ENCODE measurements at regions not wholly inside any gene's neighbourhood (a gene's known extent, or its start where the extent isn't known, plus 50 kb on each side); places are given as distances from the start of the nearest gene placed in this dataset.

DNA sequence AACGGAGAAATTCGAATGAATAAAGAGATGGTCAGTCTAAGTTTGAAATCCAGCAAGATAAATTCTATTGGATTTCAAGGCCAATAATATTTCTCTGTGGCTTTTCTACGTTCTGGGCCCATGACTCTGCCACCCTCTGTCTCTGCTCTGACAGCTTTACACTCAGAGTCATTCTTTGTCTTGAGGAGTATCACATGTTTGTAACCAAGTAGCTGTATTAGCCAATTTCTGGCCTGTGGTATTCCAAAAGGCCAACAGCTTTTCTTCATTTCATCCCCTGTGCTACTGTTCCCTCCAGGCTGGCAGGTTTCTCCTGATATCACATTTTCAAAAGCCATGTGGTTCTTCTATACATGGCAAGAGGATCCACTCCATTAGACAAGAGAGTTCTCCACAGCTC lies 324.1 kb upstream of the CNTN4 start:
- no peak for DNase-seq (ENCODE audit: extremely low read depth in 1 of 11, low read depth in 9 of 11, low spot score in 4 of 11)

DNA sequence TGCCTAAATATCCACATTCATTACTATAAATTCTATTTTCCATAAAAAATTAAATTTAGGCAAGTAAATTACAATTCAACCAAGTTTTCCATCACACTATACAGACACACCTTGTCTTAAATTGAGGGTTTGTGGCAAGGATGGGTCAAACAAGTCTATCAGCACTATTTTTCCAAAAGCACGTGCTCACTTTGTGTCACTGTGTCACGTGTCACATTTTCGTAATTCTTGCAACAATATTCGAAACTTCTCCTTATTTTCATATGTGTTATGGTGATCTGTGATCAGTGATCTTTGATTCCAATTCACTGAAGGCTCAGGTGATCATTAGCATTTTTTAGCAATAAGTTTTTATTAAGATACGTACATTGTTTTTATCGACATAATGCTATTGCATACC lies 323.3 kb upstream of the CNTN4 start:
- no peak for DNase-seq (ENCODE audit: extremely low read depth in 1 of 11, low read depth in 9 of 11, low spot score in 4 of 11)

- DNase-seq (ENCODE audit: extremely low read depth in 1 of 11, low read depth in 9 of 11, low spot score in 4 of 11), result no peak
These were observed 314.7 kb upstream of the CNTN4 start for GRCh38 chr3:1783995-1784394.

DNA sequence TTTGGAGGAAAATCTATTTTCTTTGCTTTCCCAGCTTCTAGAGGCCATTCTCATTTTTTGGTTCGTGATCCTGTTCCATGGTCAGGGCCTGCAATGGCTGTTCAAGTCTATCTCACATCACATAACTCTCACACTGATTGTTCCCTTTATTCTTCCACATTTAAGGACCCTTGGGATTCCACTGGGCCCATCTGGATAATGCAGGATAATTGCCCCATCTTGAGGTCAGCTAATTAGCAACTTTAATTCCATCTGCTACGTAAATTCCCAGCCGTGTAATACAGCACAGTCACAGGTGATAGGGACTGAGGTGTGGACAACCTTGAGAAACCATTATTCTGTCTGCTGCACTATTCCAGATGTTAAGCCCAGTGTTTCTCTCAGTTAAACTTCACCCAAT lies 311.6 kb upstream of the CNTN4 start:
- DNase-seq (ENCODE audit: extremely low read depth in 1 of 11, low read depth in 9 of 11, low spot score in 4 of 11), result no peak

DNA sequence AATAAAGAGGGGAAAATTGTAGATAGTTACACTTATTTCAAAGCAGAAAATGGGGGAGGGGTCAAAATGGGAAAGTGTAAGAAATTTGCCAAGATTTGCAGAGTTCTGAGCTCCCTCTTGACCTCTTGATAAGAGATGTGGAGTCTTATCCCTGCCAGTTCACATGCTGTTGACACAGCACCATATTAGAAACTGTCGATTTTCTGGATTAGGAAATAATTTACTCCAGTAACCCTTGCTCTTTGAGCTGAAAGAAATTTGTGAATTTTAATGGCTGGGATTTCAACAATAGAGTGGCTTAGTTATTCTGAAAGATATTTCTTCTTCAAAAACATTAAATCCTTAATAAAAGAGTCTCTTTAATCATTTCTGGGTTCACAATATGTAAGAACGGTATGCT lies 306.2 kb upstream of the CNTN4 start:
- no peak for DNase-seq (ENCODE audit: extremely low read depth in 1 of 11, low read depth in 9 of 11, low spot score in 4 of 11)

DNA sequence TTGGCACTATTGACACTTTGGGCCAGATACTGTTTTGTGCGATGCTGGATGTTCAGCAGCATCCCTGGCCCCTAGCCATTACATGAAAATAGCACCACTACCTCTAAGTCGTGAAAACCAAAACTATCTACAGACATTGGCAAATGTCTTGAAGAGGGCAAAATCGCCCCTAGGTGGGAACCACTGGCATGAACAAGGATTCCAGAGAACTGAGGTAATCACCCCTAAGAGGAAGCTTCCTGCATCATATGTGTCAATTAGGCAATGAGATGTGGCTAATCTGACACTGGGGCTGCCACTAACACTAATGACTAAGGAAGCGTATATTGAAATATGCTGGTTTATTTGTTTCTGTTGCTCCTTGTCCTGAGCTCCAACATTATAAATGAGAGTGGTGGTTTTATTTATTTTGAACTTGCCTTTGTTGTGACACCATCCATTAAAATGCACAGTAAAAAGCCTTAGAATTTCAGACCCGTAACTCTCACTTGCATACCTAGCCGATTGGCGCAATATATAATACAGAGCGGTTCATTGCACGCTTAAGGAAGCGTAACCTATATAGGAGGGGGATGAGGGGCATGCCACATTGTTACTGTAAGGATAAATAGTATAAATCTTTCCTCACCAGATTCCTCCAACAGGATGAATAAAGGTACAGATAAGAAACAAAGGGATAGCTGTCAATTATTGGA lies 299.8 kb upstream of the CNTN4 start:
- DNase-seq (ENCODE audit: extremely low read depth in 1 of 11, low read depth in 9 of 11, low spot score in 4 of 11), result peak in 8 of 11 donors; percentile 9 to 38 (median 23)

DNA sequence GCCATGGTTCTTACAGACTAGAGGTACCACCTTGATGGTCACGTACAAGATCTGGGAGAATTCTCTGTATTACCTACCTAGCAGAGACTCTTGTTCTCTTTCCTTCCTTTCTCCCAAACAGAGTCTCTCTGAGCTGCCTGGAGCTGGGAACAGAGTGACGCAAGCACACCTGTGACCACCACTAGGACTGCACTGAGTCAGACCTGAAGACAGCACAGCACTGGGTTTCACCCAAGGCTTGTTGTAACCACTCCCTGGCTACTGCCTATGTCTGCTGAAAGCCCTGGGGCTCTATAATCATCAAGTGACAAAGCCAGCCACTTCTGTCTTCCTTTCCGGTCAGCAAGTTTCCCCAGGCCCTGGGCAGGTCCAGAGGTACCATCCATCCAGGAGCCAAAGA lies 293.3 kb upstream of the CNTN4 start:
- DNase-seq (ENCODE audit: extremely low read depth in 1 of 11, low read depth in 9 of 11, low spot score in 4 of 11), result no peak

GRCh38 chr3:1808590-1808989 lies 290.1 kb upstream of the CNTN4 start:
- DNase-seq (ENCODE audit: extremely low read depth in 1 of 11, low read depth in 9 of 11, low spot score in 4 of 11), result no peak

DNA sequence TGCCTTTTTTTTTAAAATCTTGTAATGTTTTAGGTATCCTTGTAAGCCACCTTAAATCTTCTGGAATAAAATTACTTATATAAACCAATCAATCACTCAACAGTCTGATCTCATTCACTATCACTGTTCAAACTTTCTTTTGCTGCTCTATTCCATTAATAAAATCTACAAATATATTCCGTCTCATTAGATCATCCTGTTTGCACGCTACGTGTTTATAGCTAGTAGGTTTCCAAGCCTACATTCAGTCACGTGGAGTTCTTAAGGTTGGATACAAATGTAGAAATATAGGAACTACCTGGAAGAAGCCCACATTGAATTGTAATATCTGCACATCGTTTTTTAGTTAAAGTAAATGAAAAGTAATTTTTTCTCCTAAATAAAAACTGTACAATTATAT lies 274.8 kb upstream of the CNTN4 start:
- DNase-seq (ENCODE audit: extremely low read depth in 1 of 11, low read depth in 9 of 11, low spot score in 4 of 11), result no peak

- DNase-seq (ENCODE audit: extremely low read depth in 1 of 11, low read depth in 9 of 11, low spot score in 4 of 11), result no peak
These were observed 274.3 kb upstream of the CNTN4 start for GRCh38 chr3:1824359-1824758.

GRCh38 chr3:1828519-1828918 lies 270.1 kb upstream of the CNTN4 start:
- DNase-seq (ENCODE audit: extremely low read depth in 1 of 11, low read depth in 9 of 11, low spot score in 4 of 11), result no peak

- DNase-seq (ENCODE audit: extremely low read depth in 1 of 11, low read depth in 9 of 11, low spot score in 4 of 11), result no peak
These were observed 267.8 kb upstream of the CNTN4 start for GRCh38 chr3:1830851-1831250.

- DNase-seq (ENCODE audit: extremely low read depth in 1 of 11, low read depth in 9 of 11, low spot score in 4 of 11), result no peak
These were observed 266.3 kb upstream of the CNTN4 start for GRCh38 chr3:1832395-1832794.

DNA sequence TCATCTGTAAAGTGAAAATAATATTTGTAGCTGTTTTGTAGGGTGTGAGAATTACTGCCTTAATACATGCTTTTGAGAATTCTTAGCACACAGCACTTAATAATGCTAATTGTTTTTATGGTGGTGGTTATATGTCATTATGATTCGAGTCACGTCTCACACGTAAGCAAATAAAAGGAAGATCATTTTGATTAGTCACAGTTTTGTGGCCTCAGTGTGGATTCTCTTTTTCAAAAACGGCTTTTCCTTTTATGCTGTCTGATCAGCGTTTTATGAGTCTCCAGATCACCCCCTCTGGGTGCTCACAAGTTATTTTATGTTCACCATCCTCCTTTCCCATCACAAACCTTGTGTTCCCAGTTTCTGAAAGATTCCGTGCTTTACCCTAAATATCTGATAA lies 255.6 kb upstream of the CNTN4 start:
- no peak for DNase-seq (ENCODE audit: extremely low read depth in 1 of 11, low read depth in 9 of 11, low spot score in 4 of 11)

DNA sequence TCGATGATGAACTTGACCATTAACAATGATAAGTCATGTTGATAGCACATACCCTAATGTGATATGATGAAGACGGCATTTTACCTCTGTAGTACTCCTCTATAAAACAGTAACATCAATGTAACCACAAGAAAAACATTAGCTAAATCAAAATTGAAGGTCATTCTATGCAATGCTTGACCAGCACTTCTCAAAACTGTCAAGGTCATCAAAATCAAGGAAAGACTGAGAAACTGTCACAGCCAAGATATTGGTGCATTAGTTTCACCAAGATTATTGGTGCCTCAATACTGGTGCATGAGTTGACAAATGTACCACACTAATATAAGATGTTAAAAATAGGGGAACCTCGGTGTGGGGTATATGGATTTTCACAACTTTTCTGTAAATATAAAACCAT lies 251.1 kb upstream of the CNTN4 start:
- no peak for DNase-seq (ENCODE audit: extremely low read depth in 1 of 11, low read depth in 9 of 11, low spot score in 4 of 11)

GRCh38 chr3:1848935-1849334 lies 249.7 kb upstream of the CNTN4 start:
- no peak for DNase-seq (ENCODE audit: extremely low read depth in 1 of 11, low read depth in 9 of 11, low spot score in 4 of 11)

- no peak for DNase-seq (ENCODE audit: extremely low read depth in 1 of 11, low read depth in 9 of 11, low spot score in 4 of 11)
These were observed 245.7 kb upstream of the CNTN4 start for GRCh38 chr3:1852950-1853349.

DNA sequence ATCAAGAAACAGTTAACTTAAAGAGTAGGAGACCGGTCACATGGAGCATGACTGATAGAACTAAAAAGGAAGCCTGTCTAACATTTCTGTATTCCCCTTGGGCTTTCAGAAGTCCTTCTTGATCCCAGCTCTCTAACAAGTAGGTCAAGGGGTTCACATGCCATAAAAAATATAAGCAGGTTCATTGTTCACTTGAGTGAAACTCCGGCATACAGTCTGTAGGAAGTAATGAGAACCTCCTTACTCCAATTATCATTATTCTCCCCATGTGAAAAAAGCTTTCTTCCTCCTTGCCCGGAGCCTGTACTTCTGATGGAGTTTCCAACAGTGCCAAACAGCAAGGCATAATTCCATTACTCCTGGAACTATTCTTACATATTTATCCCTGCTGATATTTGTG lies 242.8 kb upstream of the CNTN4 start:
- no peak for DNase-seq (ENCODE audit: extremely low read depth in 1 of 11, low read depth in 9 of 11, low spot score in 4 of 11)

DNA sequence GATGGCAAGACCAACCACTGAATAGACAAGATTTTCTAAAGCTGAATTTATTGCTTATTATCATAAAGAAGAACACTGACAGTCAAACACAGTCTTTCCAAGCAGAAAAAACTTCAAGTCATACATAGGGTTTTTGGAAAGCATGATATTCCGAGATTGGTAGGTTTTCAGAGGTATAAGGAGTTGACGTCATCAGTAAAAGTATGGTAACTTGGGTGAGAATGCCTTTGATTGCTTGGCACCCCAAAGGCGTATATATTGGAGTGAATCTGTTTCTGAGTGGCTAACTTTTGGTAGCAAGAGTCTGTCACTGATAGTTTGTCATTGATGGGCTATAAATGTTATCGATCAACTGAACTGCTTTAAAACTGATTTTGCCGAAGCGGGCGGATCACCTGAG lies 227.9 kb upstream of the CNTN4 start:
- no peak for DNase-seq (ENCODE audit: extremely low read depth in 1 of 11, low read depth in 9 of 11, low spot score in 4 of 11)

- peak in 2 of 11 donors; percentile 4 to 15 for DNase-seq (ENCODE audit: extremely low read depth in 1 of 11, low read depth in 9 of 11, low spot score in 4 of 11)
These were observed 215.1 kb upstream of the CNTN4 start for GRCh38 chr3:1883534-1883933.

DNA sequence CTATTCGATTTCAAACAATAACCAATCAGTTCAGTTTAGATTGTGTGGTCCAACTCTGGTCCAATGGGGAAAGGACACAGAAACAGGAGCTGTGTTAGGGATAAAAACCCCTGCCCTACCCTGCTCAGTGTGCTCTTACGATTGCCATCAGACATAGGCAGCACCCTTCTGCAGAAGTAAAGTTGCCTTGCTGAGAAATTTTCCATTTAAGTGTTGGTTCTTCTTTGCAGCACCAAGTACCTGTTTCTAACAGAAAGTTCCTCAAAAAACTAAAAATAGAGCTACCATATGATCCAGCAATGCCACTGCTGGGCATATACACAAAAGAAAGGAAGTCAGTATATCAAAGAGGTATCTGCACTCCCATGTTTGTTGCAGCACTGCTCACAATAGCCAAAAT lies 206.2 kb upstream of the CNTN4 start:
- no peak for DNase-seq (ENCODE audit: extremely low read depth in 1 of 11, low read depth in 9 of 11, low spot score in 4 of 11)

DNA sequence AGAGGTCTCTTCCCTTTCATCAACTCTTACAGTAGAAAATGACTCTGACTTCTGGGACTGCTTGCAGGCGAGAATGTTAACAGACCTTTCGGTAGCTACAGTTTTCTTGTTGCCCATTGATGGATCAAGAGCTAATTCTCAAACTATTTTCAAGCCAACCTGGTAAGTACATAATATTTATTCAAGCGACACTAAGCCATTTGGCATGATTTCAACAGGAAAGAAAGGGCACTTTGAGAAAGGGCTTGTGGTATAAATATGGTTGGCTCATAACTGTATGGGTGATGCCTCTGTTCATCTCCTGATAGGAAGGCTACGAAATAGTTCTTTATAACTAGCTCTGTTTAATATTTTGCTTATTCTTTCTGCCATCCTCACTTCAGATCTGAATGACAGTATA lies 196.2 kb upstream of the CNTN4 start:
- DNase-seq (ENCODE audit: extremely low read depth in 1 of 11, low read depth in 9 of 11, low spot score in 4 of 11), result peak in 1 of 11 donors; percentile 1
